ENCODE measurements at regions not wholly inside any gene's neighbourhood (a gene's known extent, or its start where the extent isn't known, plus 50 kb on each side); places are given as distances from the start of the nearest gene placed in this dataset.

GRCh38 chr10:78318305-78318704 is 284.6 kb downstream of the RPS24 start:
- Histone ChIP-seq H3K4me1 (ENCODE audit: control insufficient read depth in 1 of 2, insufficient read depth in 2 of 2, low read length in 2 of 2) (no peaks in the 10 kb centered on the region), H3K9ac (ENCODE audit: low read depth in 1 of 2, low read length in 2 of 2) (no peak overlapping the region), H3K9me3 (ENCODE audit: control insufficient read depth in 1 of 2, low read length in 2 of 2) (no peaks in the 10 kb centered on the region), H3K27me3 (ENCODE audit: control insufficient read depth in 1 of 2, insufficient read depth in 2 of 2, low read length in 2 of 2) (no peaks in the 10 kb centered on the region), H3K4me3 (ENCODE audit: low read depth in 1 of 2, low read length in 2 of 2) (no peak overlapping the region), H3K27ac (ENCODE audit: low read depth, low read length) (no peak overlapping the region), H3K36me3 (ENCODE audit: control insufficient read depth in 1 of 2, insufficient read depth in 2 of 2, low read length in 2 of 2) (no peaks in the 10 kb centered on the region)

DNA sequence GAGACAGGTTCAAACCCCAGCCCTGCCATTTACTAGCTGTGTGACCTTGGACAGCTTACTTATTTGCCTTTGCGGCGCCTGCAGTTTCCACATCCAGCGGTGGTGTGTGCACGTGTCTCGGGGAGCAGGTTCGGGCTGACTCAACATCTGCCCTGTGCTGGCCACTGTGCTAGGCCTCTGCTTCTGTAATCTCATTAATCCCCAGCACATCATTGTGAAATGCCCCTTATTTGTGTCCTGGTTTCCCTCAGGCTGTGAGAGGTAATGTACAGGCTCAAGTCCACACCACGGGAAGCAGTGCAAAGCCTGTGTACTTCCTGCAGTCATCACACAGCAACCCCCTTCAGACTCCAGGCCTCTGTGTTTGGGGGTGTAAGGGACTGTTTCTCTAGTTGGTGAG is 285.7 kb downstream of the RPS24 start:
- H3K9ac ChIP-seq (ENCODE audit: low read depth in 1 of 2, low read length in 2 of 2) = no peak overlapping the region
- H3K9me3 ChIP-seq (ENCODE audit: control insufficient read depth in 1 of 2, low read length in 2 of 2) = no peaks in the 10 kb centered on the region
- H3K27ac ChIP-seq (ENCODE audit: low read depth, low read length) = no peak overlapping the region

GRCh38 chr10:78319841-78320240 is 286.2 kb downstream of the RPS24 start:
- no peak overlapping the region for H3K4me3 ChIP-seq (ENCODE audit: low read depth in 1 of 2, low read length in 2 of 2)
- H3K4me1 ChIP-seq (ENCODE audit: control insufficient read depth in 1 of 2, insufficient read depth in 2 of 2, low read length in 2 of 2) = no peaks in the 10 kb centered on the region
- H3K27ac ChIP-seq (ENCODE audit: low read depth, low read length) = no peak overlapping the region
- no peak overlapping the region for H3K9ac ChIP-seq (ENCODE audit: low read depth in 1 of 2, low read length in 2 of 2)
- H3K9me3 ChIP-seq (ENCODE audit: control insufficient read depth in 1 of 2, low read length in 2 of 2) = no peaks in the 10 kb centered on the region
- H3K27me3 ChIP-seq (ENCODE audit: control insufficient read depth in 1 of 2, insufficient read depth in 2 of 2, low read length in 2 of 2) = no peaks in the 10 kb centered on the region
- no peaks in the 10 kb centered on the region for H3K36me3 ChIP-seq (ENCODE audit: control insufficient read depth in 1 of 2, insufficient read depth in 2 of 2, low read length in 2 of 2)

More for the DNA sequence above, 285.7 kb downstream of the RPS24 start:
- no peak overlapping the region for H3K4me3 ChIP-seq (ENCODE audit: low read depth in 1 of 2, low read length in 2 of 2)
- H3K4me1 ChIP-seq (ENCODE audit: control insufficient read depth in 1 of 2, insufficient read depth in 2 of 2, low read length in 2 of 2) = no peaks in the 10 kb centered on the region
- H3K36me3 ChIP-seq (ENCODE audit: control insufficient read depth in 1 of 2, insufficient read depth in 2 of 2, low read length in 2 of 2) = no peaks in the 10 kb centered on the region
- no peaks in the 10 kb centered on the region for H3K27me3 ChIP-seq (ENCODE audit: control insufficient read depth in 1 of 2, insufficient read depth in 2 of 2, low read length in 2 of 2)

GRCh38 chr10:78320506-78320905 is 286.8 kb downstream of the RPS24 start:
- Histone ChIP-seq H3K4me1 (ENCODE audit: control insufficient read depth in 1 of 2, insufficient read depth in 2 of 2, low read length in 2 of 2) (no peaks in the 10 kb centered on the region), H3K9ac (ENCODE audit: low read depth in 1 of 2, low read length in 2 of 2) (no peak overlapping the region), H3K27me3 (ENCODE audit: control insufficient read depth in 1 of 2, insufficient read depth in 2 of 2, low read length in 2 of 2) (no peaks in the 10 kb centered on the region), H3K9me3 (ENCODE audit: control insufficient read depth in 1 of 2, low read length in 2 of 2) (no peaks in the 10 kb centered on the region), H3K36me3 (ENCODE audit: control insufficient read depth in 1 of 2, insufficient read depth in 2 of 2, low read length in 2 of 2) (no peaks in the 10 kb centered on the region), H3K27ac (ENCODE audit: low read depth, low read length) (no peak overlapping the region), H3K4me3 (ENCODE audit: low read depth in 1 of 2, low read length in 2 of 2) (no peak overlapping the region)

GRCh38 chr10:78321000-78321399 is 287.3 kb downstream of the RPS24 start:
- no peaks in the 10 kb centered on the region for H3K27me3 ChIP-seq (ENCODE audit: control insufficient read depth in 1 of 2, insufficient read depth in 2 of 2, low read length in 2 of 2)
- no peak overlapping the region for H3K4me3 ChIP-seq (ENCODE audit: low read depth in 1 of 2, low read length in 2 of 2)
- H3K36me3 ChIP-seq (ENCODE audit: control insufficient read depth in 1 of 2, insufficient read depth in 2 of 2, low read length in 2 of 2) = no peaks in the 10 kb centered on the region
- no peaks in the 10 kb centered on the region for H3K4me1 ChIP-seq (ENCODE audit: control insufficient read depth in 1 of 2, insufficient read depth in 2 of 2, low read length in 2 of 2)
- H3K9me3 ChIP-seq (ENCODE audit: control insufficient read depth in 1 of 2, low read length in 2 of 2) = no peaks in the 10 kb centered on the region
- H3K9ac ChIP-seq (ENCODE audit: low read depth in 1 of 2, low read length in 2 of 2) = no peak overlapping the region
- no peak overlapping the region for H3K27ac ChIP-seq (ENCODE audit: low read depth, low read length)

DNA sequence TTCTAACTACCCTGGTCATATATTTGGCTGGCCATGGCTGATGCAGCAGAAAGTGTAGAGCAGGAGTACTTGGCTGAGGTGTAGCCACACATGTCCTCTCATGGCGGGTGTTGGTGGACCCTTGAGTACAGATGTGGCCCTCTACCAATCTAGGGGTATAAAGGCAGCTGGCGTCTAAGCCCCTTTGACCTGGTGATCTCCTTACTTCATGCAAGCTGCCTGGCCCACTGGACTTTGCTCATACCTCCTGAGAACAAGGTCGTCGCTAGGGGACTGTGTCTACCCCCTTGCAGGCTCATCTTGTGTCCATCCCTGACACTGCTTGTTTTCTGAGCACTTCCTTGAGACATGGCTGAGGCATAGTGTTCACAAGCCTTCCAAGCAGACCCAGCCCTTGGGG is 287.8 kb downstream of the RPS24 start:
- Histone ChIP-seq H3K27ac (ENCODE audit: low read depth, low read length) (no peak overlapping the region), H3K9me3 (ENCODE audit: control insufficient read depth in 1 of 2, low read length in 2 of 2) (peaks cover 0 to 4% of the 10 kb centered on the region in 2 donors), H3K27me3 (ENCODE audit: control insufficient read depth in 1 of 2, insufficient read depth in 2 of 2, low read length in 2 of 2) (no peaks in the 10 kb centered on the region), H3K9ac (ENCODE audit: low read depth in 1 of 2, low read length in 2 of 2) (no peak overlapping the region), H3K4me3 (ENCODE audit: low read depth in 1 of 2, low read length in 2 of 2) (no peak overlapping the region), H3K4me1 (ENCODE audit: control insufficient read depth in 1 of 2, insufficient read depth in 2 of 2, low read length in 2 of 2) (no peaks in the 10 kb centered on the region), H3K36me3 (ENCODE audit: control insufficient read depth in 1 of 2, insufficient read depth in 2 of 2, low read length in 2 of 2) (no peaks in the 10 kb centered on the region)

DNA sequence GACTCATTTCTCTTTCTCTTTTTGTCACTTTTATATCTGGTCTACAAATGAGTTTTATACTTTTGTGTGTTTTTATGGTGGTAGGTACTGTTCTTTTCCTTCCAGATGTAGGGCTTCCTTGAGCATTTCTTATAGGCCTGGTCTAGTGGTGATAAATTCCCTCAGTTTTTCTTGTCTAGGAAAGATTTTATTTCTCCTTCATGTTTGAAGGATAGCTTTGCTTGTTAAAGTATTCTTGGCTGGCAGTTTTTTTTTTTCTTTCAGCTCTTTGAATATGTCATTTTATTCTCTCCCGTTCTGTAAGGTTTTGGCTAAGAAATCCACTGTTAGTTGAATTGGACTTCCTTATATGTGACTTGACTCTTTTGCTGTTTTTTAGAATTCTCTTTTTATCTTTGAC is 292.7 kb downstream of the RPS24 start:
- peaks cover 4 to 9% of the 10 kb centered on the region in 2 donors for H3K9me3 ChIP-seq (ENCODE audit: control insufficient read depth in 1 of 2, low read length in 2 of 2)
- no peak overlapping the region for H3K9ac ChIP-seq (ENCODE audit: low read depth in 1 of 2, low read length in 2 of 2)
- no peak overlapping the region for H3K4me3 ChIP-seq (ENCODE audit: low read depth in 1 of 2, low read length in 2 of 2)
- H3K4me1 ChIP-seq (ENCODE audit: control insufficient read depth in 1 of 2, insufficient read depth in 2 of 2, low read length in 2 of 2) = no peaks in the 10 kb centered on the region
- no peaks in the 10 kb centered on the region for H3K36me3 ChIP-seq (ENCODE audit: control insufficient read depth in 1 of 2, insufficient read depth in 2 of 2, low read length in 2 of 2)
- H3K27ac ChIP-seq (ENCODE audit: low read depth, low read length) = no peak overlapping the region
- H3K27me3 ChIP-seq (ENCODE audit: control insufficient read depth in 1 of 2, insufficient read depth in 2 of 2, low read length in 2 of 2) = no peaks in the 10 kb centered on the region

- Histone ChIP-seq H3K9me3 (ENCODE audit: control insufficient read depth in 1 of 2, low read length in 2 of 2) (peaks cover 4 to 9% of the 10 kb centered on the region in 2 donors), H3K9ac (ENCODE audit: low read depth in 1 of 2, low read length in 2 of 2) (no peak overlapping the region), H3K4me1 (ENCODE audit: control insufficient read depth in 1 of 2, insufficient read depth in 2 of 2, low read length in 2 of 2) (no peaks in the 10 kb centered on the region), H3K27me3 (ENCODE audit: control insufficient read depth in 1 of 2, insufficient read depth in 2 of 2, low read length in 2 of 2) (no peaks in the 10 kb centered on the region), H3K36me3 (ENCODE audit: control insufficient read depth in 1 of 2, insufficient read depth in 2 of 2, low read length in 2 of 2) (no peaks in the 10 kb centered on the region), H3K27ac (ENCODE audit: low read depth, low read length) (no peak overlapping the region), H3K4me3 (ENCODE audit: low read depth in 1 of 2, low read length in 2 of 2) (no peak overlapping the region)
These were observed 294.3 kb downstream of the RPS24 start for GRCh38 chr10:78327778-78328591.

GRCh38 chr10:78328592-78329404 is 295.1 kb downstream of the RPS24 start:
- Histone ChIP-seq H3K4me3 (ENCODE audit: low read depth in 1 of 2, low read length in 2 of 2) (no peak overlapping the region), H3K36me3 (ENCODE audit: control insufficient read depth in 1 of 2, insufficient read depth in 2 of 2, low read length in 2 of 2) (no peaks in the 10 kb centered on the region), H3K27ac (ENCODE audit: low read depth, low read length) (no peak overlapping the region), H3K9ac (ENCODE audit: low read depth in 1 of 2, low read length in 2 of 2) (no peak overlapping the region), H3K9me3 (ENCODE audit: control insufficient read depth in 1 of 2, low read length in 2 of 2) (peaks cover 4 to 9% of the 10 kb centered on the region in 2 donors), H3K27me3 (ENCODE audit: control insufficient read depth in 1 of 2, insufficient read depth in 2 of 2, low read length in 2 of 2) (no peaks in the 10 kb centered on the region), H3K4me1 (ENCODE audit: control insufficient read depth in 1 of 2, insufficient read depth in 2 of 2, low read length in 2 of 2) (no peaks in the 10 kb centered on the region)

DNA sequence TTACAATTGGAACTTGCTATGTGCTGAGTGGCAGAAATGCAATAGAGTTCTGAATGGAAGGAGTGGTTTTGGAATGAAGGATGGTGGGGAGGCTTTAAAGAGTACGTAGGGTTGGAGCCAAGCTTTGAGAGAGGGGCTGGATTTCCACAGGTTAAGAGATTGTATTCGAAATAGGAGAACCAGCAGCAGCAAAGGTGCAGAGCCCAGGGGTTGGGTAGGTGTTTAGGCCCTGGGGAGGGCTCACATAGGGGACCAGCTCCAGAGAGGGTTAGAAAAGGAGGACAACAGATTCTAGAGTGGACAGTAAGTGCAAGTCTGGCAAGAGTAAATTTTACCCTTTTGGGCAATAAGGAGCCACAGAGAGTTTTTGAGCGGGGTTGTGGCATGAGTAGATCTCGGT is 297.2 kb downstream of the RPS24 start:
- H3K9me3 ChIP-seq (ENCODE audit: control insufficient read depth in 1 of 2, low read length in 2 of 2) = peaks cover 4 to 9% of the 10 kb centered on the region in 2 donors
- H3K9ac ChIP-seq (ENCODE audit: low read depth in 1 of 2, low read length in 2 of 2) = no peak overlapping the region
- H3K4me3 ChIP-seq (ENCODE audit: low read depth in 1 of 2, low read length in 2 of 2) = no peak overlapping the region
- no peaks in the 10 kb centered on the region for H3K27me3 ChIP-seq (ENCODE audit: control insufficient read depth in 1 of 2, insufficient read depth in 2 of 2, low read length in 2 of 2)
- H3K36me3 ChIP-seq (ENCODE audit: control insufficient read depth in 1 of 2, insufficient read depth in 2 of 2, low read length in 2 of 2) = no peaks in the 10 kb centered on the region
- peaks cover 0 to 4% of the 10 kb centered on the region in 2 donors for H3K4me1 ChIP-seq (ENCODE audit: control insufficient read depth in 1 of 2, insufficient read depth in 2 of 2, low read length in 2 of 2)
- no peak overlapping the region for H3K27ac ChIP-seq (ENCODE audit: low read depth, low read length)
